ENCODE measurements at regions not wholly inside any gene's neighbourhood (a gene's known extent, or its start where the extent isn't known, plus 50 kb on each side); places are given as distances from the start of the nearest gene placed in this dataset.

DNA sequence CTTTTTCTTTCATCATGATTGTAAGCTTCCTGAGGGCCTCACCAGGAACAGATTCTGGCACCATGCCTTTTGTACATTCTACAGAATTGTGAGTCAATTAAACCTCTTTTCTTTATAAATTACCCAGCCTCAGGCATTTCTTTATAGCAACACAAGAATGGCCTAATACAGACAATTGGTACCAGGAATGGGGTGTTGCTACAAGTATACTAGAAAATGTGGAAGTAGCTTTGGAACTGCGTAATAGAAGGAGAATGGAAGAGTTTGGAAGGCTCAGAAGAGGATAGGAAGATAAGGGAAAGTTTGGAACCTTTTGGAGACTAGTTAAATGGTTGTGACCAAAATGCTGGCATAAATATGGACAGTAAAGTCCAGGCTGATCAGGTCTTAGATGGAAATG lies 108.9 kb upstream of the PLSCR4 start:
- TF ChIP-seq, protein P1, sequence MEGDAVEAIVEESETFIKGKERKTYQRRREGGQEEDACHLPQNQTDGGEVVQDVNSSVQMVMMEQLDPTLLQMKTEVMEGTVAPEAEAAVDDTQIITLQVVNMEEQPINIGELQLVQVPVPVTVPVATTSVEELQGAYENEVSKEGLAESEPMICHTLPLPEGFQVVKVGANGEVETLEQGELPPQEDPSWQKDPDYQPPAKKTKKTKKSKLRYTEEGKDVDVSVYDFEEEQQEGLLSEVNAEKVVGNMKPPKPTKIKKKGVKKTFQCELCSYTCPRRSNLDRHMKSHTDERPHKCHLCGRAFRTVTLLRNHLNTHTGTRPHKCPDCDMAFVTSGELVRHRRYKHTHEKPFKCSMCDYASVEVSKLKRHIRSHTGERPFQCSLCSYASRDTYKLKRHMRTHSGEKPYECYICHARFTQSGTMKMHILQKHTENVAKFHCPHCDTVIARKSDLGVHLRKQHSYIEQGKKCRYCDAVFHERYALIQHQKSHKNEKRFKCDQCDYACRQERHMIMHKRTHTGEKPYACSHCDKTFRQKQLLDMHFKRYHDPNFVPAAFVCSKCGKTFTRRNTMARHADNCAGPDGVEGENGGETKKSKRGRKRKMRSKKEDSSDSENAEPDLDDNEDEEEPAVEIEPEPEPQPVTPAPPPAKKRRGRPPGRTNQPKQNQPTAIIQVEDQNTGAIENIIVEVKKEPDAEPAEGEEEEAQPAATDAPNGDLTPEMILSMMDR (IDR thresholded peaks at IDR 0.05) = no peak
- TF ChIP-seq POLR2A (IDR thresholded peaks at IDR 0.05) (no peak), POLR2AphosphoS5 (IDR thresholded peaks at IDR 0.05) (no peak)
